SK-N-SH treated with all-trans-retinoic acid at 6 μM for 48 hours (cell line): ENCODE measurements at regions not wholly inside any gene's neighbourhood (a gene's known extent, or its start where the extent isn't known, plus 50 kb on each side); places are given as distances from the start of the nearest gene placed in this dataset.

Source experiments
- ATAC-seq: fragments of 200-7000 bp; cut with Tn5 transposase; 3 replicates; pipeline ENCODE4 v1.9.1; 2020; ENCODE audit warnings: mild to moderate bottlenecking, moderate library complexity
- ARNTL ChIP-seq: fragments of 450-650 bp; formaldehyde crosslinking; IDR thresholded peaks from 2 replicates; pipeline ENCODE4 v1.5.0; 2020; ENCODE audit warnings: low read depth, mild to moderate bottlenecking, moderate library complexity, borderline replicate concordance
- BACH2 ChIP-seq: fragments of 250-450 bp; sonication (Bioruptor Pico); IDR thresholded peaks from 2 replicates; pipeline ENCODE4 v1.9.0; 2021; ENCODE audit warnings: mild to moderate bottlenecking, borderline replicate concordance
- CSDC2 ChIP-seq: fragments of 250-450 bp; sonication (Bioruptor Pico); IDR thresholded peaks from 2 replicates; pipeline ENCODE4 v1.5.0; 2020; ENCODE audit warnings: mild to moderate bottlenecking, moderate library complexity
- CSRNP3 ChIP-seq: fragments of 250-450 bp; sonication (Bioruptor Pico); IDR thresholded peaks from 2 replicates; pipeline ENCODE4 v1.5.1; 2021; ENCODE audit warnings: mild to moderate bottlenecking, moderate library complexity
- ESRRG ChIP-seq: fragments of 250-450 bp; sonication (Bioruptor Pico); IDR thresholded peaks from 2 replicates; pipeline ENCODE4 v1.6.1; 2021; ENCODE audit warnings: mild to moderate bottlenecking
- GLIS3 ChIP-seq: fragments of 250-450 bp; sonication (Bioruptor Pico); IDR thresholded peaks from 2 replicates; pipeline ENCODE4 v1.5.0; 2020; ENCODE audit warnings: mild to moderate bottlenecking, moderate library complexity
- ISL1 ChIP-seq: fragments of 250-450 bp; sonication (Bioruptor Pico); IDR thresholded peaks from 2 replicates; pipeline ENCODE4 v2.1.2; 2022; ENCODE audit warnings: mild to moderate bottlenecking, moderate library complexity
- OSR1 ChIP-seq: fragments of 250-450 bp; sonication (Bioruptor Pico); IDR thresholded peaks from 2 replicates; pipeline ENCODE4 v1.8.0; 2022; ENCODE audit warnings: moderate library complexity, mild to moderate bottlenecking, inconsistent platforms
- PATZ1 ChIP-seq: fragments of 250-450 bp; sonication (Bioruptor Pico); IDR thresholded peaks from 2 replicates; pipeline ENCODE4 v1.8.0; 2020; ENCODE audit warnings: mild to moderate bottlenecking, moderate library complexity, borderline replicate concordance
- POU6F1 ChIP-seq: fragments of 250-450 bp; sonication (Bioruptor Pico); IDR thresholded peaks from 2 replicates; pipeline ENCODE4 v1.8.0; 2021; ENCODE audit warnings: low read depth, mild to moderate bottlenecking, moderate library complexity, borderline replicate concordance
- PPARA ChIP-seq: fragments of 250-450 bp; sonication (Bioruptor Pico); IDR thresholded peaks from 2 replicates; pipeline ENCODE4 v1.5.0; 2020; ENCODE audit warnings: mild to moderate bottlenecking, borderline replicate concordance
- SNAI2 ChIP-seq: fragments of 250-450 bp; sonication (Bioruptor Pico); IDR thresholded peaks from 2 replicates; pipeline ENCODE4 v1.5.0; 2020; ENCODE audit warnings: mild to moderate bottlenecking, moderate library complexity
- TCF4 ChIP-seq: fragments of 250-450 bp; sonication (Bioruptor Pico); IDR thresholded peaks from 2 replicates; pipeline ENCODE4 v1.8.0; 2021; ENCODE audit warnings: mild to moderate bottlenecking, moderate library complexity, borderline replicate concordance
- TOX ChIP-seq: fragments of 250-450 bp; sonication (Bioruptor Pico); IDR thresholded peaks from 2 replicates; pipeline ENCODE4 v1.8.0; 2021; ENCODE audit warnings: mild to moderate bottlenecking, moderate library complexity, borderline replicate concordance
- ZC3H10 ChIP-seq: fragments of 250-450 bp; sonication (Bioruptor Pico); IDR thresholded peaks from 2 replicates; pipeline ENCODE4 v1.5.1; 2021; ENCODE audit warnings: mild to moderate bottlenecking, moderate library complexity
- ZFP3 ChIP-seq: fragments of 250-450 bp; sonication (Bioruptor Pico); IDR thresholded peaks from 2 replicates; pipeline ENCODE4 v1.5.0; 2020; ENCODE audit warnings: mild to moderate bottlenecking, moderate library complexity
- ZFP30 ChIP-seq: fragments of 450-650 bp; formaldehyde crosslinking; IDR thresholded peaks from 2 replicates; pipeline ENCODE4 v1.5.0; 2022; ENCODE audit warnings: mild to moderate bottlenecking, moderate library complexity
- ZNF565 ChIP-seq: fragments of 450-650 bp; formaldehyde crosslinking; conservative IDR thresholded peaks from 2 replicates; pipeline ENCODE4 v1.5.0; 2020; ENCODE audit warnings: low read depth, mild to moderate bottlenecking, moderate library complexity
- ZNF8 ChIP-seq: fragments of 450-650 bp; formaldehyde crosslinking; IDR thresholded peaks from 2 replicates; pipeline ENCODE4 v1.5.0; 2020; ENCODE audit warnings: mild to moderate bottlenecking, moderate library complexity
- TF ChIP-seq, protein P1 (sequence below): fragments of 250-450 bp; sonication (Bioruptor Pico); IDR thresholded peaks from 2 replicates; pipeline ENCODE4 v1.5.0; 2020; ENCODE audit warnings: mild to moderate bottlenecking, moderate library complexity

- ATAC-seq: no peak
- TF ChIP-seq TOX (CRISPR knock-in tag) (no peak), ZFP3 (CRISPR knock-in tag) (no peak), BACH2 (CRISPR knock-in tag) (no peak), PATZ1 (CRISPR knock-in tag) (no peak), ZFP30 (CRISPR knock-in tag) (no peak)
Observed at GRCh38 chr9:24832307-24832706, 286.6 kb upstream of the IZUMO3 start.

DNA sequence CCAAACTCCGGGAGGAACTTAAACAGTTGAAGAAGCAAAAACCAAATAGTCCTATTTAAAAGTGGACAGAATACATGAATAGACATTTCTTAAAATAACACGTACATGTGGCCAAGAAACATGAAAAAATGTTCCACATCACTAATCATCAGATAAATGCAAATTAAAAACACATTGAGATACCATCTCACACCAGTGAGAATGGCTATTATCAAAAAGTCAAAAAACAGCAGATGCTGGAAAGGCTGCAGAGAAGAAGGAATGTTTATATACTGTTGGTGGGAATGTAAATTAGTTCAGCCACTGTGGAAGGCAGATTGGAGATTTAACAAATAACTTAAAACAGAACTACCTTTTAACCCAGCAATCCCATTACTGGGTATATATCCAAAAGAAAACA, 283.0 kb upstream of the IZUMO3 start:
- TF ChIP-seq TCF4 (peak; percentile 83; the same call in 1 of the 2 replicates), BACH2 (CRISPR knock-in tag) (no peak), GLIS3 (CRISPR knock-in tag) (no peak), ARNTL (CRISPR knock-in tag) (no peak), PPARA (CRISPR knock-in tag) (no peak), OSR1 (CRISPR knock-in tag) (no peak)
- TF ChIP-seq, protein P1, sequence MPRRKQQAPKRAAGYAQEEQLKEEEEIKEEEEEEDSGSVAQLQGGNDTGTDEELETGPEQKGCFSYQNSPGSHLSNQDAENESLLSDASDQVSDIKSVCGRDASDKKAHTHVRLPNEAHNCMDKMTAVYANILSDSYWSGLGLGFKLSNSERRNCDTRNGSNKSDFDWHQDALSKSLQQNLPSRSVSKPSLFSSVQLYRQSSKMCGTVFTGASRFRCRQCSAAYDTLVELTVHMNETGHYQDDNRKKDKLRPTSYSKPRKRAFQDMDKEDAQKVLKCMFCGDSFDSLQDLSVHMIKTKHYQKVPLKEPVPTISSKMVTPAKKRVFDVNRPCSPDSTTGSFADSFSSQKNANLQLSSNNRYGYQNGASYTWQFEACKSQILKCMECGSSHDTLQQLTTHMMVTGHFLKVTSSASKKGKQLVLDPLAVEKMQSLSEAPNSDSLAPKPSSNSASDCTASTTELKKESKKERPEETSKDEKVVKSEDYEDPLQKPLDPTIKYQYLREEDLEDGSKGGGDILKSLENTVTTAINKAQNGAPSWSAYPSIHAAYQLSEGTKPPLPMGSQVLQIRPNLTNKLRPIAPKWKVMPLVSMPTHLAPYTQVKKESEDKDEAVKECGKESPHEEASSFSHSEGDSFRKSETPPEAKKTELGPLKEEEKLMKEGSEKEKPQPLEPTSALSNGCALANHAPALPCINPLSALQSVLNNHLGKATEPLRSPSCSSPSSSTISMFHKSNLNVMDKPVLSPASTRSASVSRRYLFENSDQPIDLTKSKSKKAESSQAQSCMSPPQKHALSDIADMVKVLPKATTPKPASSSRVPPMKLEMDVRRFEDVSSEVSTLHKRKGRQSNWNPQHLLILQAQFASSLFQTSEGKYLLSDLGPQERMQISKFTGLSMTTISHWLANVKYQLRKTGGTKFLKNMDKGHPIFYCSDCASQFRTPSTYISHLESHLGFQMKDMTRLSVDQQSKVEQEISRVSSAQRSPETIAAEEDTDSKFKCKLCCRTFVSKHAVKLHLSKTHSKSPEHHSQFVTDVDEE (CRISPR knock-in tag): no peak
- no peak for ATAC-seq

- no peak for ATAC-seq
- TF ChIP-seq POU6F1 (CRISPR knock-in tag) (no peak), SNAI2 (CRISPR knock-in tag) (no peak), ZNF565 (no peak), ESRRG (CRISPR knock-in tag) (no peak), ISL1 (CRISPR knock-in tag) (no peak), CSDC2 (no peak), CSRNP3 (CRISPR knock-in tag) (no peak), ZNF8 (CRISPR knock-in tag) (no peak), TOX (CRISPR knock-in tag) (no peak), OSR1 (CRISPR knock-in tag) (no peak), ARNTL (CRISPR knock-in tag) (no peak), PPARA (CRISPR knock-in tag) (no peak), ZC3H10 (CRISPR knock-in tag) (no peak), BACH2 (CRISPR knock-in tag) (no peak)
- TF ChIP-seq, protein P1 (CRISPR knock-in tag): no peak
Observed at GRCh38 chr9:24824607-24825006, 278.9 kb upstream of the IZUMO3 start.
